OCI-LY7 (cell line): ENCODE measurements at regions not wholly inside any gene's neighbourhood (a gene's known extent, or its start where the extent isn't known, plus 50 kb on each side); places are given as distances from the start of the nearest gene placed in this dataset.

Experiments
- CTCF ChIP-seq: fragments of 200-600 bp; sonication (generic); conservative IDR thresholded peaks from 2 replicates; pipeline ENCODE4 v1.5.1; 2014; ENCODE audit warnings: mild to moderate bottlenecking, antibody characterized with exemption, low read length, moderate library complexity, mixed read lengths
- EZH2phosphoT487 ChIP-seq: fragments of 200-600 bp; sonication (generic); IDR thresholded peaks from 2 replicates; pipeline ENCODE4 v1.6.1; 2018; ENCODE audit warnings: low read depth, borderline replicate concordance, mild to moderate bottlenecking, mixed run types, antibody characterized with exemption, low read length, moderate library complexity, mixed read lengths

GRCh38 chr6:40700006-40700580 lies 112.9 kb upstream of the LRFN2 start:
- no peak for TF ChIP-seq CTCF
- TF ChIP-seq EZH2phosphoT487 = no peak
